ENCODE measurements at regions not wholly inside any gene's neighbourhood (a gene's known extent, or its start where the extent isn't known, plus 50 kb on each side); places are given as distances from the start of the nearest gene placed in this dataset.

DNA sequence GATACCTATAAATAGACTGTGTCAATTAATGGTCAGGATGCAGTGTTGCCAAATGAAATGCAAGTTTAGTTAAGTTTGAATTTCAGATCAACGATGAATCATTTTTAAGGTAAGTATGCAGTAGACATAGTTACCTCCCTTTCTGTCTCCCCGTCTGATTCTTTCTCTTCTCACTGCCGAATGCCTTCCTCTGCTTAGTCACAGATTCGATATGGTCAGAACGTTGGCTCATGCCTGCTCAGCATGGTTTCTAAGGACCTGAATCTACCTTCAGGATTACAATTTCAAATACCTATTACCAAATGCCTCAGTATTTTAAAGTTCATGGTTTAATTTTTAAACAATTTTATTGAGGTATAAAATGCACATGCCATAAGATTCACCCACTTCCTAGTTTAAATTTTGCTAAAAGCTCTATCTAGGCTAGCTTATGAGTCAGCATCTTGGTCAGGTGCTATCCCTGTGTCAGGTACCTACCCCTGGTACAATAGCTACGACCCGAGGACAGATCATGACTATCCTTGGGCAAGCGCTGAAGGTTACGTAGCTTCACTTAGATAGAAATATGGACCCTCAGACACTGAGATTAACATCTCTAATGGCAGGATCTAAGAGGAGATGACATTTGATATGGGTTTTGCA is 78.2 kb upstream of the SPON1 start:
- peak overlapping the region; percentile 17 for H2AFZ ChIP-seq (ENCODE audit: low read length)
- no peaks in the 10 kb centered on the region for H3K9me2 ChIP-seq (ENCODE audit: insufficient read depth, low read length)
- peaks cover 3% of the 10 kb centered on the region; the same call in 1 of the 2 replicates for H3K36me3 ChIP-seq (ENCODE audit: insufficient read depth, low read length)
- POLR2A ChIA-PET: interaction anchor here (1.0 to 3.5 kb wide), 6 partner anchors 8 to 41 kb away, joined by 3 to 14 read pairs (median 8); no protein-coding TSS in a partner anchor
- no peak overlapping the region for H3K27ac ChIP-seq (ENCODE audit: low read depth, low read length, poor library complexity, severe bottlenecking)
- no peak overlapping the region for H3K4me2 ChIP-seq (ENCODE audit: low read length)
- no peaks in the 10 kb centered on the region for H3K79me2 ChIP-seq (ENCODE audit: insufficient read depth, low read depth, low read length)
- peaks cover 45% of the 10 kb centered on the region for H3K4me1 ChIP-seq (ENCODE audit: insufficient read depth, low read length, poor library complexity, severe bottlenecking)
- CTCF ChIA-PET (ENCODE audit: unreplicated experiment): interaction anchor here (0.7 kb wide), 1 partner anchor 13 kb away, joined by 3 read pairs; no protein-coding TSS in a partner anchor
- H3K9me3 ChIP-seq (ENCODE audit: low read length): peaks cover 13% of the 10 kb centered on the region; the same call in 1 of the 2 replicates
- intact Hi-C loops (cut with micrococcal nuclease; ENCODE audit: unreplicated experiment): no loop called here
- no peak overlapping the region for H3K4me3 ChIP-seq (ENCODE audit: low read depth, low read length, poor library complexity, severe bottlenecking)
- BruUV-seq (replicated peaks): no TSS peak
- DNase-seq (ENCODE audit: low spot score): no peak
- H4K20me1 ChIP-seq (ENCODE audit: insufficient read depth, low read length): no peaks in the 10 kb centered on the region
- TF ChIP-seq, protein P1, sequence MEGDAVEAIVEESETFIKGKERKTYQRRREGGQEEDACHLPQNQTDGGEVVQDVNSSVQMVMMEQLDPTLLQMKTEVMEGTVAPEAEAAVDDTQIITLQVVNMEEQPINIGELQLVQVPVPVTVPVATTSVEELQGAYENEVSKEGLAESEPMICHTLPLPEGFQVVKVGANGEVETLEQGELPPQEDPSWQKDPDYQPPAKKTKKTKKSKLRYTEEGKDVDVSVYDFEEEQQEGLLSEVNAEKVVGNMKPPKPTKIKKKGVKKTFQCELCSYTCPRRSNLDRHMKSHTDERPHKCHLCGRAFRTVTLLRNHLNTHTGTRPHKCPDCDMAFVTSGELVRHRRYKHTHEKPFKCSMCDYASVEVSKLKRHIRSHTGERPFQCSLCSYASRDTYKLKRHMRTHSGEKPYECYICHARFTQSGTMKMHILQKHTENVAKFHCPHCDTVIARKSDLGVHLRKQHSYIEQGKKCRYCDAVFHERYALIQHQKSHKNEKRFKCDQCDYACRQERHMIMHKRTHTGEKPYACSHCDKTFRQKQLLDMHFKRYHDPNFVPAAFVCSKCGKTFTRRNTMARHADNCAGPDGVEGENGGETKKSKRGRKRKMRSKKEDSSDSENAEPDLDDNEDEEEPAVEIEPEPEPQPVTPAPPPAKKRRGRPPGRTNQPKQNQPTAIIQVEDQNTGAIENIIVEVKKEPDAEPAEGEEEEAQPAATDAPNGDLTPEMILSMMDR (conservative IDR thresholded peaks at IDR 0.05; ENCODE audit: low read length): no peak
- no peak for TF ChIP-seq EZH2phosphoT487 (IDR thresholded peaks at IDR 0.05; ENCODE audit: borderline replicate concordance, low read depth, low read length)

DNA sequence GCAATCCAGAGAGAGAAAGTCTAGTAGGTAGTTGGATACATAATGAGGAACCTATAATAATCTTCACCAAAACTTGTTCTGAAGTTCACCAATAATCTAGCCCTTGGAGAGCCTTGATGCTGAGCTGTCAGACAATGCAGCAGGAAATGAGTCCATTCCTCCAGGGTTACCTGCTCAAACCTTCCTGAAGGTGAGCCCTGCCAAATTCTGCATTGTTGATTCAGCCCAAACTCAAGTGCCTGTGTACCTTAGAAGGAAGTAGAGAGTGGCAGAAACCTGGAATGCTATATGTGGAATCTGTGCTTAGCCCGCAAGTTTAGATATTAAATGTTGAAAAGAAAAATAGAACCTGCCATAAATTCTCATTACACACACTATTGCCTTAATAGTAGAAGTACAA is 77.4 kb upstream of the SPON1 start:
- Histone ChIP-seq H3K9me2 (ENCODE audit: insufficient read depth, low read length) (no peaks in the 10 kb centered on the region), H3K4me1 (ENCODE audit: insufficient read depth, low read length, poor library complexity, severe bottlenecking) (peaks cover 43% of the 10 kb centered on the region), H3K4me3 (ENCODE audit: low read depth, low read length, poor library complexity, severe bottlenecking) (no peak overlapping the region), H3K36me3 (ENCODE audit: insufficient read depth, low read length) (peaks cover 3% of the 10 kb centered on the region; the same call in 1 of the 2 replicates), H4K20me1 (ENCODE audit: insufficient read depth, low read length) (no peaks in the 10 kb centered on the region), H2AFZ (ENCODE audit: low read length) (peak overlapping the region; percentile 17), H3K9me3 (ENCODE audit: low read length) (peaks cover 13% of the 10 kb centered on the region; the same call in 1 of the 2 replicates), H3K79me2 (ENCODE audit: insufficient read depth, low read depth, low read length) (no peaks in the 10 kb centered on the region), H3K4me2 (ENCODE audit: low read length) (no peak overlapping the region), H3K27ac (ENCODE audit: low read depth, low read length, poor library complexity, severe bottlenecking) (no peak overlapping the region)
- ChIA-PET CTCF (ENCODE audit: unreplicated experiment) (no interaction called here), POLR2A (interaction anchor here (0.7 to 3.5 kb wide), 4 partner anchors 9 to 187 kb away, joined by 3 to 14 read pairs (median 10); no protein-coding TSS in a partner anchor)
- BruUV-seq (replicated peaks): no TSS peak
- intact Hi-C loops (cut with micrococcal nuclease; ENCODE audit: unreplicated experiment): no loop called here
- TF ChIP-seq, protein P1 (conservative IDR thresholded peaks at IDR 0.05; ENCODE audit: low read length): no peak
- TF ChIP-seq EZH2phosphoT487 (IDR thresholded peaks at IDR 0.05; ENCODE audit: borderline replicate concordance, low read depth, low read length): no peak
- DNase-seq (ENCODE audit: low spot score): no peak
